ENCODE measurements at regions not wholly inside any gene's neighbourhood (a gene's known extent, or its start where the extent isn't known, plus 50 kb on each side); places are given as distances from the start of the nearest gene placed in this dataset.
"Not testable (repeated sequence)": the region's sequence is repeated elsewhere in the genome, so short reads cannot be mapped to it uniquely, and the experiment has no call there.

GRCh38 chr3:26090589-26090988, 300.7 kb downstream of the OXSM start:
- TF ChIP-seq CTCF (conservative IDR thresholded peaks at IDR 0.05): no peak
- TF ChIP-seq ZFX (IDR thresholded peaks at IDR 0.05): no peak
- H3K27ac ChIP-seq: no peak overlapping the region

- no peak overlapping the region for H3K27ac ChIP-seq
- no peak for TF ChIP-seq ZFX (IDR thresholded peaks at IDR 0.05)
- no peak for TF ChIP-seq CTCF (conservative IDR thresholded peaks at IDR 0.05)
Measured at GRCh38 chr3:26091096-26091495, 301.2 kb downstream of the OXSM start.

GRCh38 chr3:26091626-26092025, 301.7 kb downstream of the OXSM start:
- TF ChIP-seq CTCF (conservative IDR thresholded peaks at IDR 0.05) (no peak), ZFX (IDR thresholded peaks at IDR 0.05) (no peak)
- no peak overlapping the region for H3K27ac ChIP-seq

- H3K27ac ChIP-seq: not testable (repeated sequence)
Measured at GRCh38 chr3:26097111-26097510, 307.2 kb downstream of the OXSM start.

GRCh38 chr3:26099692-26100091, 309.8 kb downstream of the OXSM start:
- H3K27ac ChIP-seq: no peak overlapping the region

GRCh38 chr3:26100176-26100575, 310.3 kb downstream of the OXSM start:
- no peak overlapping the region for H3K27ac ChIP-seq
- TF ChIP-seq CTCF (conservative IDR thresholded peaks at IDR 0.05) (no peak), ZFX (IDR thresholded peaks at IDR 0.05) (no peak)

More at GRCh38 chr3:26099692-26100091, 309.8 kb downstream of the OXSM start:
- TF ChIP-seq CTCF (conservative IDR thresholded peaks at IDR 0.05) (no peak), ZFX (IDR thresholded peaks at IDR 0.05) (no peak)

- no peak for TF ChIP-seq ZFX (IDR thresholded peaks at IDR 0.05)
- no peak for TF ChIP-seq CTCF (conservative IDR thresholded peaks at IDR 0.05)
- H3K27ac ChIP-seq: no peak overlapping the region
Measured at GRCh38 chr3:26102376-26102775, 312.5 kb downstream of the OXSM start.

- H3K27ac ChIP-seq: no peak overlapping the region
- no peak for TF ChIP-seq ZFX (IDR thresholded peaks at IDR 0.05)
- no peak for TF ChIP-seq CTCF (conservative IDR thresholded peaks at IDR 0.05)
Measured at GRCh38 chr3:26104851-26105251, 315.0 kb downstream of the OXSM start.
